ENCODE measurements at regions not wholly inside any gene's neighbourhood (a gene's known extent, or its start where the extent isn't known, plus 50 kb on each side); places are given as distances from the start of the nearest gene placed in this dataset.

DNA sequence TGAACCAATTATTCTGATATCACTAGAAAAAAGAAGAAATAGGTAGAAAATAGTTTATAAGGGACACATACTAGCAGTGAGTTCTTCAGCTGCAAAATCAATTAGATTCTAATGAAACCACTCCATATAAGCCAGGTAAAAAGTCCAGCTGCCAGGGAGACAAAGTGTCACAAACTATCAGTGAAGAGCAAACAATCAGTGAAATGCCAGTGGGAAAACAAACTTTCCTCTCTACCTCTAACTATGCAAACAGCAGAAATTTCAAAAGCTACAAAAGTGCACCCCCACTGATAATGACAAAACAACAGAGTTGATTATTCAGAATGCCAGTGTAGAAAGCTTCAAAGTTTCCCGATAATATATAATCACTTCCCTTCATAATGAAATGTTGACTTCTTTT is 637.2 kb upstream of the ITGA1 start:
- TF ChIP-seq CTCF (conservative IDR thresholded peaks at IDR 0.05) (no peak), ZFX (IDR thresholded peaks at IDR 0.05) (no peak)

Measured in C4-2B (cell line).